GM21528 (cell line): ENCODE measurements at regions not wholly inside any gene's neighbourhood (a gene's known extent, or its start where the extent isn't known, plus 50 kb on each side); places are given as distances from the start of the nearest gene placed in this dataset.
"Not testable (repeated sequence)": the region's sequence is repeated elsewhere in the genome, so short reads cannot be mapped to it uniquely, and the experiment has no call there.

Source experiments
- ATAC-seq: cut with Tn5 transposase; IDR thresholded peaks from one replicate; pipeline ENCODE4 v1.9.1; 2021; ENCODE audit warnings: mild to moderate bottlenecking, moderate library complexity; ENCODE audit not compliant: unreplicated experiment, low FRiP score

- no peak for ATAC-seq
Observed at GRCh38 chr2:82128051-82128450, 1823.5 kb upstream of the LRRTM1 start.

GRCh38 chr2:82124629-82125028, 1820.1 kb upstream of the LRRTM1 start:
- no peak for ATAC-seq

- no peak for ATAC-seq
Observed at GRCh38 chr2:82120654-82121053, 1816.1 kb upstream of the LRRTM1 start.

- ATAC-seq, result no peak
Observed at GRCh38 chr2:82120115-82120514, 1815.6 kb upstream of the LRRTM1 start.

GRCh38 chr2:82109418-82109817, 1804.9 kb upstream of the LRRTM1 start:
- no peak for ATAC-seq

GRCh38 chr2:82098617-82099016, 1794.1 kb upstream of the LRRTM1 start:
- ATAC-seq, result no peak

GRCh38 chr2:82089518-82089917, 1785.0 kb upstream of the LRRTM1 start:
- ATAC-seq, result no peak

GRCh38 chr2:82084679-82085392, 1780.3 kb upstream of the LRRTM1 start:
- no peak for ATAC-seq

GRCh38 chr2:82075875-82076274, 1771.3 kb upstream of the LRRTM1 start:
- ATAC-seq, result no peak

- no peak for ATAC-seq
Observed at GRCh38 chr2:82062463-82062862, 1757.9 kb upstream of the LRRTM1 start.

GRCh38 chr2:82055846-82056245, 1751.3 kb upstream of the LRRTM1 start:
- no peak for ATAC-seq

- no peak for ATAC-seq
Observed at GRCh38 chr2:82043867-82044266, 1739.3 kb upstream of the LRRTM1 start.

- ATAC-seq, result no peak
Observed at GRCh38 chr2:82027921-82028615, 1723.5 kb upstream of the LRRTM1 start.

GRCh38 chr2:82023710-82024109, 1719.2 kb upstream of the LRRTM1 start:
- ATAC-seq, result no peak

- ATAC-seq, result no peak
Observed at GRCh38 chr2:82013641-82014040, 1709.1 kb upstream of the LRRTM1 start.

- ATAC-seq, result no peak
Observed at GRCh38 chr2:82007071-82007664, 1702.6 kb upstream of the LRRTM1 start.

GRCh38 chr2:82005889-82006288, 1701.3 kb upstream of the LRRTM1 start:
- ATAC-seq, result not testable (repeated sequence)

GRCh38 chr2:82001614-82002013, 1697.1 kb upstream of the LRRTM1 start:
- ATAC-seq, result no peak

- no peak for ATAC-seq
Observed at GRCh38 chr2:82000606-82001005, 1696.1 kb upstream of the LRRTM1 start.

- ATAC-seq, result no peak
Observed at GRCh38 chr2:81996332-81996731, 1691.8 kb upstream of the LRRTM1 start.

GRCh38 chr2:81991282-81991681, 1686.7 kb upstream of the LRRTM1 start:
- no peak for ATAC-seq

GRCh38 chr2:81987370-81987769, 1682.8 kb upstream of the LRRTM1 start:
- ATAC-seq, result no peak
